GM18867 (cell line): ENCODE measurements at regions not wholly inside any gene's neighbourhood (a gene's known extent, or its start where the extent isn't known, plus 50 kb on each side); places are given as distances from the start of the nearest gene placed in this dataset.

Experiments
- ATAC-seq: cut with Tn5 transposase; IDR thresholded peaks from one replicate; pipeline ENCODE4 v1.9.1; 2021; ENCODE audit warnings: mild to moderate bottlenecking, moderate library complexity; ENCODE audit not compliant: unreplicated experiment

- no peak for ATAC-seq
These were observed 77.5 kb downstream of the FOXA2 start for GRCh38 chr20:22506827-22507226.

- ATAC-seq = no peak
These were observed 79.5 kb downstream of the FOXA2 start for GRCh38 chr20:22504829-22505377.

DNA sequence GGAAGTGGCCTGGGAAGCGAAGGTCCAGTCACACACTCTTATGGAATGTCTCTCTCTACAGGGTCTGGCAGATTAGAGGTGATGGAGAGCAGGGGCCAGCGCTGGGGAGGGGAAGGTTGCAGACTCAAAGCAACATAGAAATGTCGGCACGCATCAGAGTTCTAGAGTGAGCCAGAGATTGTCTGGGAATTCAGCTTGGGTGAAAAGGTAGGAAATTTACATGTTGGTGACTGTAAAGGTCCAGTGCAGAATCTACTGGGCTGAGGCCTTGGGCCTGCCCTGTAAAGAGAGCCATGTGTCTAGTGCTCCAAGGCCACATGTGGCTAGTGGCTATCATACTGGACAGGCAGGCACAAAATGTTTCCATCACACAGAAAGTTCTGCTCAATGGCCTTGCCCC is 80.8 kb downstream of the FOXA2 start:
- ATAC-seq = no peak

DNA sequence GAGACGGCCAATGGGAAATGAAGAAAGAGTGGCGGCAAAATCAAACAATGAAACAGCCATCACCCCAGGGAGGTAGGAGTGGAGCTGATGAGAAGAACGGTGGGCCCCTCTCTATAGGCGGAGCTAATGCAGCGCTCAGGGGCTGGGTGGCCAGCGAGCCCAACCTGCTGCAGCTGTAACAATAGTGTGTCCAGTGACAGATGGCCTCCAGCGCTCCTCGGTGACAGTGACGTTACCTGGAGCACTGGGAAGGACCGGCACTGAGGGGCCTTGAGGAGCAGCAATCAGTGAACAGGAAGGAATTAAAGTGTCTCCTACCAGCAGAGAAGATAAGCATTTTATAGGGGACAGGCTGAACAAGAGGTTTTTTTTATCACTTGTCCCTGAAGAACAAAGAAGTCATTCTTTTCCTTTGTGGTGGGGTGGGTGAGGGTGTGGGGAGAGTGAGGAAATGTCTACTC is 81.6 kb downstream of the FOXA2 start:
- ATAC-seq = no peak

- ATAC-seq = no peak
These were observed 82.6 kb downstream of the FOXA2 start for GRCh38 chr20:22501566-22502344.

GRCh38 chr20:22501034-22501433 is 83.3 kb downstream of the FOXA2 start:
- ATAC-seq = no peak

DNA sequence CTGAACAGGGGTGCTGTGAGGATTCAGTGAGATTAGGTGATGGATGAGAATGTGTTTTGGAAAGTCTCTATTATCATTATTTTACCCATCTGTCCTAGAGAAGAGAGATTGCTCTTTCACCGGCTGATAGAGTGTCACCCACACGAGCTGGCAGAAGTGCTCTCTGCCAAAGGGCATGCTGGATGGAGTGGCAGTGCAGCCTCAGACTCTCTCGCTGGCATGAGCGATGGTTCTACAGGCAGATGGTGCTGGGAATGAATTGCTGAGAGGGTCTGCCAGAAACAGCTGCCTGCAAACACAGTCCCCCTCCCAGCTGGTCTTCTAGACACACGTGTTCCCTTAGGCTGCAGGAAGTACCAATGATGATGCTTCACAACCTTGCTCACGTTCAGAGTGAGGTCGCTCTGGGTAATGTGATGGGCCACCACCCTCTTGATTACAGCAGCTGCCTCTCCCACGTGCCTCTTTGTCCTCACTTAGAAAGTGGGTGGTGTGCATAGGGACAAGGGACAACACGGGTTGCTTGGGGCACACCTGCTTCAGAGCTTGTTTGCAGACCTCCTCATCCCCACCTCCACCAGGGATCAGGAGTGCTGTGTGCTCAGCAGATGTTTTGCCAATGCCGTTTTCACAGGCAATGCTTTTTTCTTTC is 84.7 kb downstream of the FOXA2 start:
- no peak for ATAC-seq

- no peak for ATAC-seq
These were observed 87.6 kb downstream of the FOXA2 start for GRCh38 chr20:22496817-22497216.

DNA sequence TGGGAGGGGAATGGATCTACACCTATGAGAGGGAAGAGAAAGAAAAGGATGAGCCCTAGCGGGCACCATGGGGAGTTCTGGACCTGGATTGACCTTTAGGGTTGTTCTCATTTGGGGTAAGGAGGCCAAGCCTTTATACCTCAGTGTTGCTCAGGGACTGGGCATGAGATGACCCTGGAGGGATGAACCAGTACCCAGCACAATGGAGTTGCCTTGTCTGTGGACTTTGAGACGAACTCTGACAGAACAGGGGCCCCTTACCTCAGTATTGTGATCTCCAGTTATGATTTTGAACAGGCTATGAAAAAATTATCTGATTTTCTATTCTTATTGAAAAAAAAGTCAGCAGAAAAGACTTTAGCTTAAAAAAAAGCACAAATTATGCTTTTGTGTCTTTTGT is 88.6 kb downstream of the FOXA2 start:
- ATAC-seq = no peak

GRCh38 chr20:22495172-22495571 is 89.2 kb downstream of the FOXA2 start:
- no peak for ATAC-seq

- no peak for ATAC-seq
These were observed 91.9 kb downstream of the FOXA2 start for GRCh38 chr20:22492497-22492896.

DNA sequence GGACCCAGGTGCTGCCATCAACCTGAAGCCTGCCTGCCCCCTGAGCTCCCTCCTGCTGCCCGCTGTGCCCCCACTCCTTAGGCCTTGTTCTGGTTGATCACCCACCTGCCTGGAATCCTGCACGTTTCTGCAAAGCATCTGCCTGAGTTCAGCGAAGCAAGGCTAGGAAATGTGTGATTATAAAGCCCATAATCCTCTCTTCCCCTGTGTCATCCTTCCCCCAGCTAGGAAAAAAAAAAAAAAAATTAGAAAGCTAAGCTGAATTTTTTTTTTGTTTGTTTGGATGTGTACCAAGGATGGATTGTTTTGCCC is 93.2 kb downstream of the FOXA2 start:
- ATAC-seq = no peak

DNA sequence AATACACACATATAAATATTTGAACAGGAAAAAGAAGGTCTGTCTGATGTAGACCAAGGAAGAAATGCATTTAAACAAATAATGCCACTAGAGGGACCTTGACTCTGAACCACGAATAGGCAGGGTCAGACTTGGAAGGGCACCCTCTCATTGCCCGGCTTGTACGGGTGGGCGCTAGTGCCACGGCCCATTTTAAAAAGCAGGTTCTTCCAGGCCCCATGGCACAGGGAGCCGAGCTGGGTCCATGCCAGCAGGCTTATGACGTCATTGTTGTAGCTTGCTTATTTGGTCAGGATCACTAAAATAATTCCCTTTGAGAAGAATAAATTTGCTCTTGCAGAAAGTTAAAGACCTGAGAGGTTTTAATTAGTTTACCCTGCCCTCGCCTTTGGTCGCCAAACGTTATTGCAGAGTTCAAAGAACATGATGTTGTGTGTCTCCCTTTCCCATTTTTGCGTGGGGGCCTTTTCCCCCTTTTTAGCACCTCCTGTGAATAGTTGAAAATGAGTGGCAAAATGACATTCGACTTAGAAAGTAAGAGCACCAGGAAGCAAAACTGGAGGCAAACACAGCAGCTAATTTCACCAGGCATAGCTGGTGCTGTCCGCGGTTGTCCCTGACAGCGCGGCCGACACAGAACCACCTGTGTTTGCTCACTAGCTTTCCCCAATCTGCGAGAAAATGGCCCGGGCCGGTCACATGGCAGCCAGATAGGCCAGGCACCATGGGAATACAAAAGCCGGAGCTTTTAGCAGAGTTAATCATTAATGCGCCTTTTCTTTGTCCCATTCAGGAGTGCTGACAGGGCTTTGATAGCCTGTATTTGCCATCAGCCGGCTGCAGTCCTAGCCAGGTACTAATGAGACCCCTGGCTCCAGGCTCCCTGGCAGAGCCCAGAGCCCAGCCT is 93.8 kb downstream of the FOXA2 start:
- ATAC-seq = no peak

DNA sequence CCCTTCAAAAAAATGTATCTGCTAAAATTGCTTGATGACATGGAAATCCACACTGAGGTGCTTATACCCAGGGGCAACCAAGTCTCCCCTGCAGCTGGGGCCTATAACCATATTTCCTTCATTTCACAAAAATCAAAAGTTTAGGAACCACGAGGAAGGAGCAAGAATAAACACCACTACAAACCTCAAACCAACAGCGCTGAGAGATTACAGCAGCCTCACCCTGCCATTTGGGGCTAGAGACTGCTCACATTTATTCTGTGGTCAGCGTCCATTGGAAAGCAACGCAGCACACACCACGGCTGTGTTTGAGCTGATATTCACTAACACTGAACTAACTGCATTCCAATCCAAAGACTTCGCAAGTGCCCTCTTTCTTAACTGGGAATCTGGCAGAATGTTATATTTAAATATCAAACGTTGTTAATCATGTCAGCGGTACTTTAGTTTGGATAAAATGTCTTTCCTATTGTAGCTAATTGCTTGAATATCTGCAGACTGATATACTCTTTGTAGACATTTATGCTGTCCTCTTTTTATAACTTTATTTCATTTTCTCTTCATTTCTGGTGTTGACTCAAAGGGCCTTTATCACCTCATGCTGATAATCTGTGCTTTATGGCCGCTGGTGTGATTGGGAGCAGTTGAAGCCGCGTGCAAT is 94.6 kb downstream of the FOXA2 start:
- no peak for ATAC-seq

GRCh38 chr20:22480336-22480735 is 104.0 kb downstream of the FOXA2 start:
- ATAC-seq = no peak

DNA sequence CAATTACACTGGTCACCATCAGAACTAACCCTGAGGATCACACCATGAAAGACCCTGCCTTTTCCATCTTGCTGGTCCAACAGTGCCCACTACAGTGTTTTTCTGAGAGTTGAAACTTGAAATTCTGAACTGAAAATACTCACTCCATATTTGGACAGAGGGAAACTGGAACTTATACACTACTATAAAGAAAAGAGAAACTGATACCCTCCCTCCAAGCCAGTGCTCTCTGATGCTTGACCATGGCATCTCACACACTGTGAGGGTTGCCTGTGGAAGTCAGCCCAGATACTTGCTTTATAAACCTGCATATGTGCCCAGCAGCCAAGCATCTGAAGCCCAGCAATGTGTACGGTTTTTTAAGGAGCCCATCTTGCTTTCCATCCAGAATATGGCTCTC is 108.7 kb downstream of the FOXA2 start:
- peak; percentile 99 for ATAC-seq

DNA sequence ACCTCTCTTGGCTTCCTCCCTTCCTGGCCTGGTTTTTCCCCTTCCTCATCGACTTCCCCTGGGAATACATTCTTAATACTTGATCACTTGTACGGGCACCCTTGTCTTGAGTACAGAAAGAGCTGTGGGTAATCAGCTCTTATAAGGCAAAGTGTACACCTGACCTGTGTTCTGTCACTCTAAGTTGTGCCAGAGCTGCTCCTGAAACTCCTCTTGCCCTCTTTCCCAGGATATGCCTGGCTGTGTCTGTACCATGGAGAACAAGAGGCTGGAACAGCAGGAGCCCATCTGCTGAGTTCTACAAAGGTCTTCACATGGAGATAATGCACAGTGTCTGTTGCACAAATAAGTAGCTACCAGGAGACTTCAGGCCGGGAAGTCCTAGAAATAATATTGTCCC is 110.1 kb downstream of the FOXA2 start:
- no peak for ATAC-seq

- ATAC-seq = no peak
These were observed 111.1 kb downstream of the FOXA2 start for GRCh38 chr20:22473293-22473692.

DNA sequence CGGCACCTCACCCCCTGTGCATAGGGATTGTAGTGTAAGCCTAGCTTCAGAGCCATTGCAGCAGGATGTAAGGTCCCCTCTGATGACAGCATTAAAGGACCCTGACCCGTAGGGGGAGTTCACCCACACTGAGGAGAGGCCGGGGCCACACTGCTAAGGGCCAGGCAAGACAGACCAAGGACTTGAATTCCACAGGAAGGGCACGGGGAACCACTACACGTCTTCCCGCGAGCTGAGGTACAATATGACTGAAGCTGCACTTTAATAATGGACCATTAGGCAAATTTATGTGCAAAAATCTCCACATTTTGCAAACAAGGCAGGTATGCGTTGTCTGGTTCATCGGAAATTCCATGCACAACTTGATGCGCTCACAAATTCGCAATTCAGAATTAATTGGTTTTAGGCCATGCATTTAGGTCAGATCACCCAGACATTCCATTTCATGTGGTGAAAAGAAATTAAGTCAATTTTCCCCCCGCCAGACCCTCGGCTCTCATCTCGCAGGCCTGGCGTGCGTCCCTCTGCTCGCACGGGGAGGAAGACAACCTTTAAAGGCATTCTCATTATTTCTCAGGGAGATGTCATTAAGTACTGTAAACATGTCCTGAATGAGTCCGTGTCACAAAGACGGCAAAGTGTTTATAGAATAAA is 111.8 kb downstream of the FOXA2 start:
- no peak for ATAC-seq

DNA sequence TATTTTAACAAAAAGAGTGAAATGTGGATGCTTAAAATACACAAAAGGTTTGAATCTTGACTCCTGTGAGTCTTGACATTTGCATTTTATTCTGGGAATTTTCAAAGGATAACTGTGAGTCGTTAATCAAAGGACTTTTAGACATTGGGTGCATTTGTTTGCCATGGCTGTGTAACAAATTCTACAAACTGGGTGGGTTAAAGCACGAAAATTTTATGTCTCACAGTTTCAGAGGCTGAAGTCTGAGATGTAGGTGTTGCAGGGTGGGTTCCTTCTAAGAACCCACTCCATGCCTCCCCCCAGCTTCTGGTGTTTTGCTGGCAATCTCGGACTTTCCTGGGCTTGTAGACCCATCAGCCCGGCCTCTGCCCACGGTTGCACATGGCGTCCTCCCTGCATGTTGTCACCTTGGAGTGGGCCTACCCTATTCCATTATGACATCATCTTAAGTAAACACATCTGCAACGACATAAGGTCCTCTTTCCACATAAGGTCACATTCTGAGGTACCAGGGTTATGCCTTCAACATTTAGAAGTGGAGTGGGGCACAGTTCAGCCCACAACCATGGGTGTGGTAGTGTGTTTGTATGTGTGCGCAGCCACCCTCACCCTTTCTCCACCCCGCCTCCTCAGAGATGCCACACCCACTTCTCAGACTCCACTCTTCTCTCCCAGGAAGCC is 113.1 kb downstream of the FOXA2 start:
- ATAC-seq = no peak
